GM12878 (cell line): ENCODE measurements at regions not wholly inside any gene's neighbourhood (a gene's known extent, or its start where the extent isn't known, plus 50 kb on each side); places are given as distances from the start of the nearest gene placed in this dataset.

Source experiments
- EP300 ChIP-seq, 2 experiments: fragments of 150-350 bp in 1 of 2; IDR thresholded peaks; 2 replicates each; pipeline ENCODE4 v1.6.1; 2011 to 2012; ENCODE audit warnings: low read depth in 2 of 2, low read length in 2 of 2, borderline replicate concordance in 1 of 2, improper control_type of control experiment in 1 of 2, inconsistent platforms in 1 of 2; ENCODE audit not compliant: control insufficient read depth in 1 of 2
- ESRRA ChIP-seq: IDR thresholded peaks from 2 replicates; pipeline ENCODE4 v1.6.1; 2012; ENCODE audit warnings: mild to moderate bottlenecking, low read length, improper control_type of control experiment
- HDAC2 ChIP-seq: fragments of 200-600 bp; sonication (generic); IDR thresholded peaks from 2 replicates; pipeline ENCODE4 v1.6.1; 2017
- POLR2AphosphoS5 ChIP-seq: IDR thresholded peaks from 2 replicates; pipeline ENCODE4 v1.6.1; 2011; ENCODE audit warnings: mild to moderate bottlenecking, low read length, inconsistent platforms
- RCOR1 ChIP-seq: conservative IDR thresholded peaks from 2 replicates; pipeline ENCODE4 v1.6.1; 2012; ENCODE audit warnings: low read depth, low read length, improper control_type of control experiment
- RFX5 ChIP-seq: IDR thresholded peaks from 2 replicates; pipeline ENCODE4 v1.6.1; 2011; ENCODE audit warnings: low read depth, low read length, improper control_type of control experiment
- SP1 ChIP-seq: IDR thresholded peaks from one replicate; pipeline ENCODE4 v1.6.1; 2011; ENCODE audit warnings: low read depth, low read length
- ZSCAN29 ChIP-seq: fragments of 450-650 bp; IDR thresholded peaks from 2 replicates; pipeline ENCODE4 v1.6.1; 2017; ENCODE audit warnings: mild to moderate bottlenecking, moderate library complexity
- TF ChIP-seq, protein P1 (sequence below), 3 experiments: IDR thresholded peaks in 2 of 3; conservative IDR thresholded peaks in 1 of 3; 2 replicates each; pipeline ENCODE4 v1.5.1; 2011; ENCODE audit warnings: low read depth in 3 of 3, low read length in 3 of 3, mild to moderate bottlenecking in 3 of 3, control low read depth in 2 of 3, moderate library complexity in 2 of 3, inconsistent platforms in 1 of 3, mixed read lengths in 1 of 3; ENCODE audit not compliant: control insufficient read depth in 2 of 3, insufficient read depth in 1 of 3; ENCODE audit errors: extremely low read depth in 1 of 3
- TF ChIP-seq, protein P2 (sequence below): fragments of 450-650 bp; formaldehyde crosslinking; IDR thresholded peaks from 2 replicates; pipeline ENCODE4 v1.4.0; 2022; ENCODE audit warnings: mild to moderate bottlenecking, moderate library complexity

DNA sequence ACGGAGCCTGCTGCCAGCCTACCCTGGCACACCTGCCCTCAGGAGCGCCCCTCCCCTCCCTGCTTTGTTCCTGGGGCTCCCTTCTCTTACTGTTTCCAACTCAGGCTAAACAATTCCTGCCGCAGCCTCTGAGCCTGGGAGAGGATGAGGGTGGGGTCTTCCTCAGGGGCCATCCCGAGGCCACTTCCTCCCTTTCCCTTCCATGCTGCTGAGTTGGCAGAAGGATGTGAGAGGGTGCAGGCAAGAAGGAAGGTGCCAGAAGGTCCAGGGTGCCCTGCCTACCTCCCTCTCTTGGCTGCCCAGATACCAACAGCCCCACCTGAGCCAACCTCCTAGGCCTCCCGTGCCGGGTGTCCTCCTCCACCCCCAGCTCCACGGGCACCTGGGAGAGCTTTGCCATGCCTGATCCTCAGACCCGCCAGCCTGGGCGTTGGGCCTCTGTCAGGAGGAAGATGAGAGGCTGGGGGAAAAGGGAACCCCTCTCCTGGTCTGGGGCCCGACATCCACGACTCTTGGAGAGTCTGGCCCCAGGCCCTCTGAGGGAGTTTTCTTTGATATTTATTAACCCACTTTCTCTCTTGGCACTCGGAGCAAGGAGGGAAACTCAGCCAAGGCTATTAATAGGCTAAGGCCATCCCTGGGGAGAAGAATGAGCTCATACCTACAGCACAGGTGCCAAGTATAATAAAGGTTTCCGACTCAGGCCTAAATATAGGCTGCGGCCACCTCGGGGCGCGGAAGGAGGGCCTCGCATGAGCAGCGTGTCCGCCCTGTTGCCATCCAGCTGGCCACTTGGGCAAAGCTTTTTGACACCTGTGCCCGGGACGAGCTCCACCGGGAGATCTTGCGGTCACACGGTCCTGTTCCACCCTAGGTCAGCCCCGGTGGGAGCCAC, 232.0 kb downstream of the ENGASE start:
- TF ChIP-seq, protein P1, sequence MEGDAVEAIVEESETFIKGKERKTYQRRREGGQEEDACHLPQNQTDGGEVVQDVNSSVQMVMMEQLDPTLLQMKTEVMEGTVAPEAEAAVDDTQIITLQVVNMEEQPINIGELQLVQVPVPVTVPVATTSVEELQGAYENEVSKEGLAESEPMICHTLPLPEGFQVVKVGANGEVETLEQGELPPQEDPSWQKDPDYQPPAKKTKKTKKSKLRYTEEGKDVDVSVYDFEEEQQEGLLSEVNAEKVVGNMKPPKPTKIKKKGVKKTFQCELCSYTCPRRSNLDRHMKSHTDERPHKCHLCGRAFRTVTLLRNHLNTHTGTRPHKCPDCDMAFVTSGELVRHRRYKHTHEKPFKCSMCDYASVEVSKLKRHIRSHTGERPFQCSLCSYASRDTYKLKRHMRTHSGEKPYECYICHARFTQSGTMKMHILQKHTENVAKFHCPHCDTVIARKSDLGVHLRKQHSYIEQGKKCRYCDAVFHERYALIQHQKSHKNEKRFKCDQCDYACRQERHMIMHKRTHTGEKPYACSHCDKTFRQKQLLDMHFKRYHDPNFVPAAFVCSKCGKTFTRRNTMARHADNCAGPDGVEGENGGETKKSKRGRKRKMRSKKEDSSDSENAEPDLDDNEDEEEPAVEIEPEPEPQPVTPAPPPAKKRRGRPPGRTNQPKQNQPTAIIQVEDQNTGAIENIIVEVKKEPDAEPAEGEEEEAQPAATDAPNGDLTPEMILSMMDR (IDR thresholded peaks at IDR 0.05 in 2 of 3, conservative IDR thresholded peaks at IDR 0.05 in 1 of 3; ENCODE audit: control insufficient read depth in 2 of 3, extremely low read depth in 1 of 3, insufficient read depth in 1 of 3, low read depth in 3 of 3, low read length in 3 of 3) = no peak
- TF ChIP-seq ZSCAN29 (no peak), ESRRA (no peak), RCOR1 (no peak), SP1 (no peak), EP300 (IDR thresholded peaks at IDR 0.05; ENCODE audit: borderline replicate concordance in 1 of 2, control insufficient read depth in 1 of 2, low read depth in 2 of 2, low read length in 2 of 2) (no peak), POLR2AphosphoS5 (no peak), HDAC2 (no peak), RFX5 (no peak)
- TF ChIP-seq, protein P2, sequence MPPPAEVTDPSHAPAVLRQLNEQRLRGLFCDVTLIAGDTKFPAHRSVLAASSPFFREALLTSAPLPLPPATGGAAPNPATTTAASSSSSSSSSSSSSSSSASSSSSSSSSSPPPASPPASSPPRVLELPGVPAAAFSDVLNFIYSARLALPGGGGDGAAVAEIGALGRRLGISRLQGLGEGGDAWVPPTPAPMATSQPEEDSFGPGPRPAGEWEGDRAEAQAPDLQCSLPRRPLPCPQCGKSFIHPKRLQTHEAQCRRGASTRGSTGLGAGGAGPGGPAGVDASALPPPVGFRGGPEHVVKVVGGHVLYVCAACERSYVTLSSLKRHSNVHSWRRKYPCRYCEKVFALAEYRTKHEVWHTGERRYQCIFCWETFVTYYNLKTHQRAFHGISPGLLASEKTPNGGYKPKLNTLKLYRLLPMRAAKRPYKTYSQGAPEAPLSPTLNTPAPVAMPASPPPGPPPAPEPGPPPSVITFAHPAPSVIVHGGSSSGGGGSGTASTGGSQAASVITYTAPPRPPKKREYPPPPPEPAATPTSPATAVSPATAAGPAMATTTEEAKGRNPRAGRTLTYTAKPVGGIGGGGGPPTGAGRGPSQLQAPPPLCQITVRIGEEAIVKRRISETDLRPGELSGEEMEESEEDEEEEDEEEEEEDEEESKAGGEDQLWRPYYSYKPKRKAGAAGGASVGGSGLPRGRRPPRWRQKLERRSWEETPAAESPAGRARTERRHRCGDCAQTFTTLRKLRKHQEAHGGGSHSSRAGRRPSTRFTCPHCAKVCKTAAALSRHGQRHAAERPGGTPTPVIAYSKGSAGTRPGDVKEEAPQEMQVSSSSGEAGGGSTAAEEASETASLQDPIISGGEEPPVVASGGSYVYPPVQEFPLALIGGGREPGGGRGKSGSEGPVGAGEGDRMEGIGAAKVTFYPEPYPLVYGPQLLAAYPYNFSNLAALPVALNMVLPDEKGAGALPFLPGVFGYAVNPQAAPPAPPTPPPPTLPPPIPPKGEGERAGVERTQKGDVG (CRISPR knock-in tag) = no peak
